ENCODE measurements at regions not wholly inside any gene's neighbourhood (a gene's known extent, or its start where the extent isn't known, plus 50 kb on each side); places are given as distances from the start of the nearest gene placed in this dataset.
A peak's percentile ranks its signal among the peaks of the same experiment; 100 is the strongest.

- no peak for DNase-seq
Measured at GRCh38 chr5:124459984-124460383, 286.5 kb downstream of the ZNF608 start.

GRCh38 chr5:124457901-124458300, 288.5 kb downstream of the ZNF608 start:
- DNase-seq, result no peak

GRCh38 chr5:124457101-124457500, 289.3 kb downstream of the ZNF608 start:
- DNase-seq, result peak in 2 of 3 experiments; percentile 12 to 26

GRCh38 chr5:124456249-124456648, 290.2 kb downstream of the ZNF608 start:
- DNase-seq, result no peak

GRCh38 chr5:124454081-124454480, 292.4 kb downstream of the ZNF608 start:
- no peak for DNase-seq

GRCh38 chr5:124453221-124454051, 293.0 kb downstream of the ZNF608 start:
- DNase-seq, result no peak

- DNase-seq, result no peak
Measured at GRCh38 chr5:124452412-124452811, 294.0 kb downstream of the ZNF608 start.

- DNase-seq, result no peak
Measured at GRCh38 chr5:124451721-124452383, 294.6 kb downstream of the ZNF608 start.

GRCh38 chr5:124446120-124446519, 300.3 kb downstream of the ZNF608 start:
- peak in 2 of 3 experiments; percentile 2 to 15 for DNase-seq

GRCh38 chr5:124445070-124445619, 301.3 kb downstream of the ZNF608 start:
- no peak for DNase-seq

GRCh38 chr5:124444147-124444775, 302.2 kb downstream of the ZNF608 start:
- DNase-seq, result no peak

- no peak for DNase-seq
Measured at GRCh38 chr5:124440471-124440870, 306.0 kb downstream of the ZNF608 start.

- peak in 1 of 3 experiments; percentile 57 for DNase-seq
Measured at GRCh38 chr5:124439609-124440008, 306.8 kb downstream of the ZNF608 start.

- DNase-seq, result peak in 1 of 3 experiments; percentile 9
Measured at GRCh38 chr5:124438903-124439281, 307.5 kb downstream of the ZNF608 start.

GRCh38 chr5:124438026-124438902, 308.2 kb downstream of the ZNF608 start:
- DNase-seq, result no peak

- DNase-seq, result no peak
Measured at GRCh38 chr5:124436294-124436693, 310.1 kb downstream of the ZNF608 start.

- no peak for DNase-seq
Measured at GRCh38 chr5:124433170-124433569, 313.3 kb downstream of the ZNF608 start.

GRCh38 chr5:124421584-124421983, 324.9 kb downstream of the ZNF608 start:
- no peak for DNase-seq

- DNase-seq, result no peak
Measured at GRCh38 chr5:124420952-124421351, 325.5 kb downstream of the ZNF608 start.

GRCh38 chr5:124419531-124419930, 326.9 kb downstream of the ZNF608 start:
- DNase-seq, result peak in 1 of 3 experiments; percentile 11

- no peak for DNase-seq
Measured at GRCh38 chr5:124418390-124418789, 328.0 kb downstream of the ZNF608 start.

- no peak for DNase-seq
Measured at GRCh38 chr5:124417196-124417595, 329.2 kb downstream of the ZNF608 start.
